Calu3 (cell line): ENCODE measurements at regions not wholly inside any gene's neighbourhood (a gene's known extent, or its start where the extent isn't known, plus 50 kb on each side); places are given as distances from the start of the nearest gene placed in this dataset.

Source experiments
- BruUV-seq: library from RNA; stranded (reverse); fragments of 400-500 nt; replicated peaks from 2 replicates; lab custom pipeline; 2021; lab: Mats Ljungman, UMichigan
- CTCF ChIA-PET: fragments of 300-600 bp; sonication (Branson Sonifier 250); formaldehyde crosslinking; loops from one replicate; lab custom pipeline; 2022; ENCODE audit warnings: antibody characterized with exemption; lab: Charles Lee
- DNase-seq: peaks from one replicate; pipeline ENCODE4 v3.0.0; 2022
- H3K27ac Mint-ChIP-seq: one replicate; pipeline ENCODE4 v1.8.0; 2022; ENCODE audit warnings: mixed read lengths; ENCODE audit not compliant: unreplicated experiment
- H3K27me3 Mint-ChIP-seq: one replicate; pipeline ENCODE4 v1.8.0; 2022; ENCODE audit warnings: mixed read lengths; ENCODE audit not compliant: unreplicated experiment
- H3K36me3 Mint-ChIP-seq: one replicate; pipeline ENCODE4 v1.8.0; 2022; ENCODE audit warnings: mild to moderate bottlenecking, moderate library complexity, mixed read lengths; ENCODE audit not compliant: insufficient read depth, unreplicated experiment
- H3K4me1 Mint-ChIP-seq: one replicate; pipeline ENCODE4 v1.8.0; 2022; ENCODE audit warnings: mild to moderate bottlenecking, low read depth, mixed read lengths; ENCODE audit not compliant: unreplicated experiment
- H3K4me3 Mint-ChIP-seq: one replicate; pipeline ENCODE4 v1.8.0; 2022; ENCODE audit warnings: mild to moderate bottlenecking, low read depth, moderate library complexity, mixed read lengths; ENCODE audit not compliant: unreplicated experiment
- H3K9me3 Mint-ChIP-seq: one replicate; pipeline ENCODE4 v1.8.0; 2022; ENCODE audit warnings: low read depth, mixed read lengths; ENCODE audit not compliant: unreplicated experiment
- intact Hi-C: fragments of 100-400 bp; cut with micrococcal nuclease; formaldehyde crosslinking; loops from one replicate; pipeline ENCODE4 v1.10.0; 2022; ENCODE audit not compliant: unreplicated experiment
- TF ChIP-seq, protein P1 (sequence below): fragments of 200-600 bp; IDR thresholded peaks from one replicate; pipeline ENCODE4 v1.8.0; 2022; ENCODE audit warnings: antibody characterized with exemption; ENCODE audit not compliant: unreplicated experiment

DNA sequence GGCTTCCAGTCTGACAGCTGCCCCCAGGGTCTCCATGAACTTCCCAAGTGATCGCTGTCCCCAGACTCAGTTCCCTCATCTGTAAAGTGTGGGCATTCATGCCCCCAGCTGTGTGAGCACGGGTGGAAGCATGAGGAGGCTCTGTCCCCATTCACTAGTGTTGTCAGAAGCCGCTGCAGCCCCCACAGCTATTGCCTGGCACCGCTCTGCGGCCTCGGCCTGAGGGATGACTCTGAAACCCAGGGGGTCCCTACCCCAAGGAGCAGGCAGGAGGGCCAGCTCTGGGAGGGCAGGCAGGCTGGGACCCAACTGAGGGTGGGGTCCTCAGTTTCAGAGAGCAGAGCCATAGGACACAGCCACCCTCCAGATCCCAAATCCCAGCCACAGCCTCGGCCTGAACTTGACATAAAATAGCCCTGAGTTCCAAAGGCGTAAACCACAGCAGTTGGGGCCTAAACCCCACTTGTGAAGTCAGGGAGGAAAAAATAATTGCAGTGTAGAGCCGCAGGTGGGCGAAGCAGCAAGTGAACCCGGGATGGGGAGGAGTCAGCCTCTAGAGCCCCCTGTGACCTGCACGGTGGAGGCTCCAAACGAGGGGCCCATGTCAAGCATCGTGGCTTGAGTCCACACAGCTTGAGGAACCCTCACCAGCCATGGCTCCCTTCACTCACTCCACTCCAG lies 66.0 kb upstream of the ADAMTS2 start:
- no peaks in the 10 kb centered on the region for H3K27me3 Mint-ChIP-seq
- H3K9me3 Mint-ChIP-seq = peaks cover 6% of the 10 kb centered on the region
- no peak overlapping the region for H3K27ac Mint-ChIP-seq
- DNase-seq = no peak
- TF ChIP-seq, protein P1, sequence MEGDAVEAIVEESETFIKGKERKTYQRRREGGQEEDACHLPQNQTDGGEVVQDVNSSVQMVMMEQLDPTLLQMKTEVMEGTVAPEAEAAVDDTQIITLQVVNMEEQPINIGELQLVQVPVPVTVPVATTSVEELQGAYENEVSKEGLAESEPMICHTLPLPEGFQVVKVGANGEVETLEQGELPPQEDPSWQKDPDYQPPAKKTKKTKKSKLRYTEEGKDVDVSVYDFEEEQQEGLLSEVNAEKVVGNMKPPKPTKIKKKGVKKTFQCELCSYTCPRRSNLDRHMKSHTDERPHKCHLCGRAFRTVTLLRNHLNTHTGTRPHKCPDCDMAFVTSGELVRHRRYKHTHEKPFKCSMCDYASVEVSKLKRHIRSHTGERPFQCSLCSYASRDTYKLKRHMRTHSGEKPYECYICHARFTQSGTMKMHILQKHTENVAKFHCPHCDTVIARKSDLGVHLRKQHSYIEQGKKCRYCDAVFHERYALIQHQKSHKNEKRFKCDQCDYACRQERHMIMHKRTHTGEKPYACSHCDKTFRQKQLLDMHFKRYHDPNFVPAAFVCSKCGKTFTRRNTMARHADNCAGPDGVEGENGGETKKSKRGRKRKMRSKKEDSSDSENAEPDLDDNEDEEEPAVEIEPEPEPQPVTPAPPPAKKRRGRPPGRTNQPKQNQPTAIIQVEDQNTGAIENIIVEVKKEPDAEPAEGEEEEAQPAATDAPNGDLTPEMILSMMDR = no peak
- H3K4me1 Mint-ChIP-seq = no peaks in the 10 kb centered on the region
- no TSS peak for BruUV-seq
- CTCF ChIA-PET = no interaction called here
- no peaks in the 10 kb centered on the region for H3K36me3 Mint-ChIP-seq
- intact Hi-C loops = no loop called here
- H3K4me3 Mint-ChIP-seq = no peak overlapping the region

DNA sequence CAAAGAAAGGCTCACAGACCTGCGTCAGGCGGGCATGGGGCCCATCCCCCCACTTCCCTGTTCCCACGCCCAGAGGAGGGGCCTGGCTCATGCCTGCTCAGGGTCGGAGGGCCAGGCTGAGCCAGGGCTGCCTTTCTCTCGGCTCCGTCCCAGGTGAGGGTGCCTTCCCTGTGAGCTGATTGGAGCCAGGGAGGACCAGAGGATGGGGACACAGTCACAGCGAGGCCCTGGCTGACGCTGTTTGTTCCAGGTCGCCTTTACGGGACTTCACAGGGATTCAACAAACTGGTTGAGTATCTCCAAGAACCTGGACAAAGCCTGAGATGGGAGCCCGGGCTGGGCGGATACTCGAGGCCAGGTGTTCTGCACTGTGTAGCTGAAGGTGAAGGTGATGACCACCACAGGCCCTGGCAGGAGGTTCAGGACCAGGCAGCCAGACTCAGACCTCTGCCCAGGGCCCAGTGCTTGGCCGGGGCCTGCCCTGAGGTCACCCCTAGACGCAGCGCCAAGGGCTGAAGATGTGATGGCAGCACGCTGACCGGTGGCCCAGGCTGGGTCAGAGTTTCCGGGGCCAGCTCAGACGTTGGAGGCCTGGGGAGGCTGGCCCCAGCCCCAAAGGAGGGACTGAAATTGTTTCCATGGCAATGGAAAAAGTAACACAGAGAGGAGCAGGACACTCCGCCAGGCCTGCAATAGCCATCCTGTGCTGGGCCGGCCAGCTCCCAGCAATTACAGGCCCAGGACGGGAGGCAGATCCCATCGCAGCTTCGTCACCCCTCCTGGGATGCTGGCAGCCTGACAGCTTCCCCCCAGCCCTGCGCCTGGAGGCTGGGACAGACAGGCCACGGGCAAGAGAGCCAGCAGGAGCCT lies 65.3 kb upstream of the ADAMTS2 start:
- Mint-ChIP-seq H3K27me3 (no peaks in the 10 kb centered on the region), H3K9me3 (peaks cover 6% of the 10 kb centered on the region), H3K4me1 (no peaks in the 10 kb centered on the region), H3K36me3 (no peaks in the 10 kb centered on the region), H3K27ac (no peak overlapping the region), H3K4me3 (no peak overlapping the region)
- TF ChIP-seq, protein P1 = no peak
- CTCF ChIA-PET = no interaction called here
- DNase-seq = no peak
- intact Hi-C loops = no loop called here
- BruUV-seq = no TSS peak

DNA sequence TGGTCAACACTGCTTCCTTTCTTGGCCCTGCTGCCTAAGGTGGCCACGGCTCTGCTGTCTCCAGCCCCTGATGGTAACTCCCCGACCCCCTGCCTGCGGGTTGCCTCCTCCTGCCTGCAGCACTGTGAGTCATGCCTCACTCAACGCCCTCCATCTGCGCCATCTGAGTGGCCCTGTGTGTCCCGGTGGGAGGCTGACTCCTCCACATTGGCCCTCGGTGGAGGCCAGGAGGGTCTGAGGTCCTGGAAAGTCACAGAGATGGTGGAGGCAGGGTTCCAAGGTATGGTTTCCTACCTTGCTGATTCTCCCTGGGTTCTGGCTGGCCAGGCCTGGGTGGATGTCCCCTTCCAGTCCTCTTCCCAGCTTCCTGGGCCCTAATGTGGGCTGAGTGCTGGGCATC lies 64.5 kb upstream of the ADAMTS2 start:
- no peak for DNase-seq
- Mint-ChIP-seq H3K36me3 (no peaks in the 10 kb centered on the region), H3K4me3 (no peak overlapping the region), H3K4me1 (no peaks in the 10 kb centered on the region), H3K27me3 (no peaks in the 10 kb centered on the region), H3K27ac (no peak overlapping the region), H3K9me3 (peaks cover 6% of the 10 kb centered on the region)
- BruUV-seq = no TSS peak
- CTCF ChIA-PET = no interaction called here
- intact Hi-C loops = no loop called here
- TF ChIP-seq, protein P1 = no peak

DNA sequence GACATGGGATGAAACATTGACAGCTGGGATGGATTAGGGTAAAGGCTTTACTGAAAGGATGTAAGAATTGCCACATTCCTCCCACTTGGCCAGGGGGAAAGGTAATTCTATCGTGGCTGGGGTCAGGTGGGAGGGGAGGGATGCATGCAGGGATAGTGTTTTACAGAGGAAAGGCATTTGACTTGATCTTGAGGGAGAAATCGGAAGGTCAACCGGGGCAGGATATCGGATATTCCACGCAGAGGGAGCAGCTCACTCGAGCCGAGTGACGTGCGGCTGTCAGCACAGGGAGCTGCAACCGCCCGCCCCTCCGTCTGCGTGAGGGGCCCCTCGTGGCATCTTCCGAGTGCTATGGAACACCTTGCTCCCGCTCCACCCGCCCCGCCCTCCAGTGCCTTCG lies 63.4 kb upstream of the ADAMTS2 start:
- no peak for DNase-seq
- no TSS peak for BruUV-seq
- Mint-ChIP-seq H3K4me1 (no peaks in the 10 kb centered on the region), H3K4me3 (no peak overlapping the region), H3K27ac (no peak overlapping the region), H3K36me3 (no peaks in the 10 kb centered on the region), H3K9me3 (peaks cover 6% of the 10 kb centered on the region), H3K27me3 (no peaks in the 10 kb centered on the region)
- intact Hi-C loops = no loop called here
- TF ChIP-seq, protein P1 = no peak
- CTCF ChIA-PET = no interaction called here
